Panc1 (cell line): ENCODE measurements at regions not wholly inside any gene's neighbourhood (a gene's known extent, or its start where the extent isn't known, plus 50 kb on each side); places are given as distances from the start of the nearest gene placed in this dataset.

Source experiments
- ATAC-seq: fragments of 200-7000 bp; cut with Tn5 transposase; 2 replicates; pipeline ENCODE4 v1.9.1; 2020; ENCODE audit warnings: mild to moderate bottlenecking, moderate library complexity
- BruUV-seq: library from RNA; stranded (reverse); fragments of 400-500 nt; replicated peaks from 2 replicates; lab custom pipeline; 2021; lab: Mats Ljungman, UMichigan
- CTCF ChIA-PET: fragments of 300-600 bp; sonication (Branson Sonifier 250); formaldehyde crosslinking; loops from one replicate; lab custom pipeline; 2022; ENCODE audit warnings: antibody characterized with exemption; lab: Charles Lee
- POLR2A ChIA-PET: fragments of 300-600 bp; sonication (Branson Sonifier 250); formaldehyde crosslinking; loops from one replicate; lab custom pipeline; 2022; ENCODE audit warnings: antibody characterized with exemption; lab: Charles Lee
- DNase-seq: peaks from one replicate; pipeline ENCODE4 v3.0.0-alpha.2; 2010; ENCODE audit warnings: low read depth, low spot score
- H3K27ac ChIP-seq: 2 replicates; pipeline ENCODE4 v1.5.1; 2011; ENCODE audit warnings: mild to moderate bottlenecking, low read length, inconsistent platforms
- H3K27me3 ChIP-seq: fragments of 200-500 bp; sonication (Bioruptor generic); 2 replicates; pipeline ENCODE4 v1.6.0; 2014; ENCODE audit warnings: low read length, inconsistent platforms; ENCODE audit not compliant: control insufficient read depth, insufficient read depth
- H3K36me3 ChIP-seq: fragments of 200-500 bp; sonication (Bioruptor generic); 2 replicates; pipeline ENCODE4 v1.5.1; 2014; ENCODE audit warnings: inconsistent platforms, mild to moderate bottlenecking, low read length, moderate library complexity; ENCODE audit not compliant: control insufficient read depth, insufficient read depth
- H3K4me1 ChIP-seq: 2 replicates; pipeline ENCODE4 v1.5.1; 2011; ENCODE audit warnings: inconsistent platforms, mild to moderate bottlenecking, low read length, moderate library complexity; ENCODE audit not compliant: control insufficient read depth, insufficient read depth
- H3K4me3 ChIP-seq, 2 experiments: 2 replicates each; pipeline ENCODE4 v1.5.1; 2011 to 2012; ENCODE audit warnings: low read depth in 2 of 2, low read length in 2 of 2, mild to moderate bottlenecking in 2 of 2, inconsistent platforms in 1 of 2, moderate library complexity in 1 of 2
- H3K9me3 ChIP-seq: fragments of 200-500 bp; sonication (Bioruptor generic); 2 replicates; pipeline ENCODE4 v1.5.1; 2014; ENCODE audit warnings: low read depth, mild to moderate bottlenecking, inconsistent platforms, low read length, moderate library complexity; ENCODE audit not compliant: control insufficient read depth, insufficient read depth
- CTCF ChIP-seq: fragments of 450-650 bp; IDR thresholded peaks from 2 replicates; pipeline ENCODE4 v1.5.1; 2017; ENCODE audit warnings: mild to moderate bottlenecking
- POLR2AphosphoS5 ChIP-seq: IDR thresholded peaks from 2 replicates; pipeline ENCODE4 v1.6.1; 2012; ENCODE audit warnings: mild to moderate bottlenecking, low read depth, low read length, moderate library complexity
- REST ChIP-seq, 2 experiments: IDR thresholded peaks; 2 replicates each; pipeline ENCODE4 v1.6.1; 2011 to 2012; ENCODE audit warnings: low read depth in 2 of 2, control low read depth in 1 of 2, low read length in 1 of 2, mild to moderate bottlenecking in 1 of 2, moderate library complexity in 1 of 2; ENCODE audit not compliant: insufficient read depth in 1 of 2
- SIN3A ChIP-seq: IDR thresholded peaks from 2 replicates; pipeline ENCODE4 v1.6.1; 2012; ENCODE audit warnings: low read depth, mild to moderate bottlenecking, low read length, moderate library complexity, borderline replicate concordance; ENCODE audit not compliant: insufficient read depth
- TCF7L2 ChIP-seq: IDR thresholded peaks from 2 replicates; pipeline ENCODE4 v1.6.1; 2011; ENCODE audit warnings: mild to moderate bottlenecking, low read depth, low read length, inconsistent platforms
- in situ Hi-C: cut with HindIII; loops from 2 replicates; pipeline ENCODE4 v1.10.0; 2016; ENCODE audit warnings: low sequenced_read_pairs, low pct_unique_long_range_greater_than_20kb
- intact Hi-C: fragments of 100-400 bp; cut with micrococcal nuclease; formaldehyde crosslinking; loops from one replicate; pipeline ENCODE4 v1.10.0; 2022; ENCODE audit not compliant: unreplicated experiment

GRCh38 chr6:71672876-71673275 is 213.5 kb upstream of the RIMS1 start:
- Histone ChIP-seq H3K4me3 (no peak overlapping the region), H3K36me3 (no peaks in the 10 kb centered on the region), H3K27me3 (no peaks in the 10 kb centered on the region), H3K9me3 (no peaks in the 10 kb centered on the region), H3K27ac (no peak overlapping the region), H3K4me1 (no peaks in the 10 kb centered on the region)
- TF ChIP-seq SIN3A, result no peak
- no peak for TF ChIP-seq REST (IDR thresholded peaks at IDR 0.05; ENCODE audit: insufficient read depth in 1 of 2, low read depth in 2 of 2, low read length in 1 of 2)
- TF ChIP-seq CTCF, result no peak
- no peak for TF ChIP-seq TCF7L2
- no peak for TF ChIP-seq POLR2AphosphoS5
- intact Hi-C loops (no loop called here), in situ Hi-C loops (no loop called here)
- no peak for DNase-seq
- ChIA-PET POLR2A (no interaction called here), CTCF (no interaction called here)
- no peak for ATAC-seq
- no TSS peak for BruUV-seq

GRCh38 chr6:71675386-71675785 is 211.0 kb upstream of the RIMS1 start:
- ChIA-PET POLR2A (no interaction called here), CTCF (no interaction called here)
- H3K9me3 ChIP-seq, result no peaks in the 10 kb centered on the region
- ATAC-seq (no peak), DNase-seq (no peak)
- H3K36me3 ChIP-seq, result no peaks in the 10 kb centered on the region
- no peaks in the 10 kb centered on the region for H3K4me1 ChIP-seq
- BruUV-seq, result no TSS peak
- H3K27me3 ChIP-seq, result no peaks in the 10 kb centered on the region
- H3K27ac ChIP-seq, result no peak overlapping the region
- TF ChIP-seq TCF7L2 (no peak), SIN3A (no peak), REST (IDR thresholded peaks at IDR 0.05; ENCODE audit: insufficient read depth in 1 of 2, low read depth in 2 of 2, low read length in 1 of 2) (no peak), POLR2AphosphoS5 (no peak), CTCF (no peak)
- H3K4me3 ChIP-seq, result no peak overlapping the region
- intact Hi-C loops (no loop called here), in situ Hi-C loops (no loop called here)
